IMR-90 (cell line): ENCODE measurements at regions not wholly inside any gene's neighbourhood (a gene's known extent, or its start where the extent isn't known, plus 50 kb on each side); places are given as distances from the start of the nearest gene placed in this dataset.
"Not testable (repeated sequence)": the region's sequence is repeated elsewhere in the genome, so short reads cannot be mapped to it uniquely, and the experiment has no call there.

ENCODE experiments used
- ATAC-seq: fragments of 200-7000 bp; cut with Tn5 transposase; 2 replicates; pipeline ENCODE4 v1.9.1; 2020; ENCODE audit warnings: low read depth, mild to moderate bottlenecking, moderate library complexity
- BruUV-seq: library from RNA; stranded (reverse); fragments of 400-500 nt; replicated peaks from 2 replicates; lab custom pipeline; 2021; lab: Mats Ljungman, UMichigan
- CTCF ChIA-PET: fragments of 300-600 bp; formaldehyde crosslinking; extraction: SDS; loops from one replicate; lab custom pipeline; 2021; ENCODE audit warnings: antibody characterized with exemption; lab: Yijun Ruan, JAX
- POLR2A ChIA-PET: fragments of 300-600 bp; sonication (Branson Sonifier 250); formaldehyde crosslinking; loops from one replicate; lab custom pipeline; 2022; ENCODE audit warnings: antibody characterized with exemption; ENCODE audit not compliant: unreplicated experiment; lab: Charles Lee
- DNase-seq: peaks from one replicate; pipeline ENCODE4 v3.0.0; 2013
- H2AFZ ChIP-seq: replicated peaks from 2 replicates; pipeline ENCODE3; 2013; ENCODE audit warnings: low read length, mild to moderate bottlenecking; ENCODE audit not compliant: poor library complexity
- H2AK5ac ChIP-seq: 2 replicates; pipeline ENCODE4 v1.6.1; 2013; ENCODE audit warnings: low read depth, low read length, inconsistent platforms
- H2AK9ac ChIP-seq: replicated peaks from 2 replicates; pipeline ENCODE3; 2013; ENCODE audit warnings: mild to moderate bottlenecking, low read depth, low read length, moderate library complexity; ENCODE audit not compliant: poor library complexity
- H2BK120ac ChIP-seq: 2 replicates; pipeline ENCODE4 v1.6.1; 2013; ENCODE audit warnings: low read depth, low read length, inconsistent platforms
- H2BK15ac ChIP-seq: 3 replicates; pipeline ENCODE4 v1.6.1; 2013; ENCODE audit warnings: low read depth, low read length, inconsistent platforms
- H2BK20ac ChIP-seq: 2 replicates; pipeline ENCODE4 v1.6.1; 2013; ENCODE audit warnings: low read depth, mild to moderate bottlenecking, inconsistent platforms, low read length, moderate library complexity
- H2BK5ac ChIP-seq: 2 replicates; pipeline ENCODE4 v1.6.1; 2013; ENCODE audit warnings: mild to moderate bottlenecking, low read depth, low read length, inconsistent platforms; ENCODE audit not compliant: poor library complexity, severe bottlenecking
- H3K14ac ChIP-seq: replicated peaks from 2 replicates; pipeline ENCODE4 v1.6.1; 2013; ENCODE audit warnings: low read depth, low read length, inconsistent platforms
- H3K18ac ChIP-seq: 2 replicates; pipeline ENCODE4 v1.6.1; 2013; ENCODE audit warnings: low read depth, low read length, control low read depth
- H3K23ac ChIP-seq: 2 replicates; pipeline ENCODE4 v1.6.1; 2013; ENCODE audit warnings: low read depth, low read length, inconsistent platforms
- H3K27ac ChIP-seq: 2 replicates; pipeline ENCODE4 v1.5.1; 2013; ENCODE audit warnings: mild to moderate bottlenecking, control low read depth, low read length; ENCODE audit not compliant: insufficient read depth
- H3K27me3 ChIP-seq: 2 replicates; pipeline ENCODE4 v1.6.1; 2013; ENCODE audit warnings: low read length; ENCODE audit not compliant: control insufficient read depth, insufficient read depth
- H3K36me3 ChIP-seq: 2 replicates; pipeline ENCODE4 v1.6.1; 2013; ENCODE audit warnings: low read length, mixed read lengths; ENCODE audit not compliant: control insufficient read depth, insufficient read depth
- H3K4ac ChIP-seq: 2 replicates; pipeline ENCODE4 v1.6.1; 2013; ENCODE audit warnings: low read depth, low read length, inconsistent platforms
- H3K4me1 ChIP-seq: 2 replicates; pipeline ENCODE4 v1.6.1; 2013; ENCODE audit warnings: low read length, mixed read lengths; ENCODE audit not compliant: control insufficient read depth, insufficient read depth
- H3K4me2 ChIP-seq: 2 replicates; pipeline ENCODE4 v1.6.1; 2013; ENCODE audit warnings: low read depth, mild to moderate bottlenecking, control low read depth, low read length, moderate library complexity
- H3K4me3 ChIP-seq: 2 replicates; pipeline ENCODE4 v1.5.1; 2013; ENCODE audit warnings: low read depth, mild to moderate bottlenecking, control low read depth, low read length, moderate library complexity; ENCODE audit not compliant: insufficient read depth
- H3K56ac ChIP-seq: 2 replicates; pipeline ENCODE4 v1.6.1; 2013; ENCODE audit warnings: low read length, inconsistent platforms; ENCODE audit not compliant: insufficient read depth; ENCODE audit errors: extremely low read depth
- H3K79me1 ChIP-seq, 2 experiments: 2 replicates each; pipeline ENCODE4 v1.6.1; 2013; ENCODE audit warnings: low read length in 2 of 2, inconsistent platforms in 1 of 2, low read depth in 1 of 2
- H3K9ac ChIP-seq: 2 replicates; pipeline ENCODE4 v1.6.1; 2013; ENCODE audit warnings: low read depth, low read length, control low read depth
- H3K9me1 ChIP-seq: 2 replicates; pipeline ENCODE4 v1.6.1; 2013; ENCODE audit warnings: low read length, inconsistent platforms; ENCODE audit not compliant: insufficient read depth
- H3K9me3 ChIP-seq: 2 replicates; pipeline ENCODE4 v1.6.1; 2013; ENCODE audit warnings: low read length; ENCODE audit not compliant: control insufficient read depth, insufficient read depth
- H4K20me1 ChIP-seq: 2 replicates; pipeline ENCODE4 v1.6.1; 2013; ENCODE audit warnings: low read length, inconsistent platforms; ENCODE audit not compliant: insufficient read depth
- H4K5ac ChIP-seq: 2 replicates; pipeline ENCODE4 v1.6.1; 2013; ENCODE audit warnings: mild to moderate bottlenecking, low read depth, low read length, control low read depth
- H4K8ac ChIP-seq, 2 experiments: 2 replicates each; pipeline ENCODE4 v1.6.1; 2013; ENCODE audit warnings: low read depth in 2 of 2, low read length in 2 of 2, control low read depth in 1 of 2, inconsistent platforms in 1 of 2
- H4K91ac ChIP-seq: 2 replicates; pipeline ENCODE4 v1.6.1; 2013; ENCODE audit warnings: low read depth, low read length, inconsistent platforms; ENCODE audit not compliant: insufficient read depth
- WGBS, 2 experiments: methylation state at CpG; one replicate each; pipeline versions ENCODE4 v1.1.5 to v1.1.7; 2013; ENCODE audit warnings: missing lambda C conversion rate in 2 of 2; ENCODE audit not compliant: insufficient read length in 1 of 2; ENCODE audit errors: extremely low coverage in 2 of 2; 5-methylcytosine and 5-hydroxymethylcytosine counted together
- dilution Hi-C: fragments of 300-500 bp; cut with HindIII; formaldehyde crosslinking; loops from one replicate; pipeline ENCODE4 v1.14.3; 2018; ENCODE audit warnings: low sequenced_read_pairs; ENCODE audit not compliant: unreplicated experiment
- in situ Hi-C: fragments of 300-500 bp; cut with MboI; formaldehyde crosslinking; loops from 3 replicates; pipeline ENCODE4 v1.14.3; 2019; ENCODE audit warnings: low sequenced_read_pairs, inconsistent platforms, mixed read lengths
- intact Hi-C: fragments of 100-400 bp; cut with micrococcal nuclease; formaldehyde crosslinking; loops from 2 replicates; pipeline ENCODE4 v1.10.0; 2022

GRCh38 chr9:38945929-38946570 lies 226.1 kb upstream of the FAM240B start:
- H2AK9ac ChIP-seq, H2AFZ ChIP-seq, H3K23ac ChIP-seq, H3K27me3 ChIP-seq, H3K9me1 ChIP-seq, BruUV-seq, intact Hi-C loops, POLR2A ChIA-PET, H3K4ac ChIP-seq, in situ Hi-C loops, H4K20me1 ChIP-seq, H3K9ac ChIP-seq, H2BK120ac ChIP-seq, ATAC-seq, H3K56ac ChIP-seq, H4K8ac ChIP-seq, H3K4me3 ChIP-seq, H2BK5ac ChIP-seq, H3K79me1 ChIP-seq, H2AK5ac ChIP-seq, H3K4me2 ChIP-seq, H3K36me3 ChIP-seq, H2BK20ac ChIP-seq, H2BK15ac ChIP-seq, H4K91ac ChIP-seq, DNase-seq, H3K4me1 ChIP-seq, H4K5ac ChIP-seq, H3K18ac ChIP-seq, H3K27ac ChIP-seq, dilution Hi-C loops, CTCF ChIA-PET, H3K14ac ChIP-seq, H3K9me3 ChIP-seq: not testable (repeated sequence)
- WGBS, 2 experiments: no CpG with 5 or more reads among the region's 8 CpGs

GRCh38 chr9:38944881-38945449 lies 225.0 kb upstream of the FAM240B start:
- H2BK15ac ChIP-seq, H3K27ac ChIP-seq, POLR2A ChIA-PET, dilution Hi-C loops, H2BK20ac ChIP-seq, H2AK9ac ChIP-seq, H3K56ac ChIP-seq, H4K20me1 ChIP-seq, H4K5ac ChIP-seq, H3K4me3 ChIP-seq, H3K23ac ChIP-seq, BruUV-seq, H2AFZ ChIP-seq, H3K9ac ChIP-seq, H3K18ac ChIP-seq, H3K36me3 ChIP-seq, H3K9me1 ChIP-seq, H3K9me3 ChIP-seq, H3K14ac ChIP-seq, H3K4me2 ChIP-seq, H2AK5ac ChIP-seq, DNase-seq, H3K4ac ChIP-seq, in situ Hi-C loops, CTCF ChIA-PET, H3K4me1 ChIP-seq, H4K8ac ChIP-seq, intact Hi-C loops, H3K79me1 ChIP-seq, H2BK5ac ChIP-seq, ATAC-seq, H3K27me3 ChIP-seq, H4K91ac ChIP-seq, H2BK120ac ChIP-seq: not testable (repeated sequence)
- no CpG with 5 or more reads among the region's 4 CpGs for WGBS, 2 experiments
